Spinal cord (tissue), 1 donor: ENCODE measurements at regions not wholly inside any gene's neighbourhood (a gene's known extent, or its start where the extent isn't known, plus 50 kb on each side); places are given as distances from the start of the nearest gene placed in this dataset. TPM values are rescaled to one million over a fixed set of nuclear protein-coding genes. Genes with fewer than 3 reads are reported as not detected.

ENCODE experiments used
- small RNA-seq: library from RNA; depleted of rRNA; stranded (forward); fragments of <200 nt; gene quantifications from one replicate; pipeline ENCODE3, GENCODE V24; 2014; ENCODE audit warnings: low replicate concordance

Small RNAs in the stretch of these regions (small RNA-seq; reads per million reads assigned to genes)
- gene AC098583.1, result not detected
